SH-SY5Y (cell line): ENCODE measurements at regions not wholly inside any gene's neighbourhood (a gene's known extent, or its start where the extent isn't known, plus 50 kb on each side); places are given as distances from the start of the nearest gene placed in this dataset.

Experiments
- GATA2 ChIP-seq: IDR thresholded peaks from 2 replicates; pipeline ENCODE4 v1.6.1; 2011; ENCODE audit warnings: mild to moderate bottlenecking, low read depth, low read length
- GATA3 ChIP-seq: IDR thresholded peaks from 2 replicates; pipeline ENCODE4 v1.6.1; 2011; ENCODE audit warnings: low read depth, mild to moderate bottlenecking, low read length, moderate library complexity

- TF ChIP-seq GATA3 (no peak), GATA2 (no peak)
These were observed 119.4 kb upstream of the NRBF2 start for GRCh38 chr10:63013755-63014154.

- no peak for TF ChIP-seq GATA2
These were observed 120.5 kb upstream of the NRBF2 start for GRCh38 chr10:63012623-63013022.

- no peak for TF ChIP-seq GATA2
- no peak for TF ChIP-seq GATA3
These were observed 122.9 kb upstream of the NRBF2 start for GRCh38 chr10:63010203-63010602.

- TF ChIP-seq GATA3 (no peak), GATA2 (no peak)
These were observed 124.6 kb upstream of the NRBF2 start for GRCh38 chr10:63008491-63008890.

GRCh38 chr10:63007112-63007511 is 126.0 kb upstream of the NRBF2 start:
- TF ChIP-seq GATA3 (no peak), GATA2 (no peak)

GRCh38 chr10:63005246-63005645 is 127.9 kb upstream of the NRBF2 start:
- no peak for TF ChIP-seq GATA3
- TF ChIP-seq GATA2 = no peak

GRCh38 chr10:63003816-63004453 is 129.2 kb upstream of the NRBF2 start:
- TF ChIP-seq GATA3 = no peak
- TF ChIP-seq GATA2 = no peak

- TF ChIP-seq GATA2 (no peak), GATA3 (no peak)
These were observed 136.2 kb upstream of the NRBF2 start for GRCh38 chr10:62996925-62997324.

- TF ChIP-seq GATA3 (no peak), GATA2 (no peak)
These were observed 136.6 kb upstream of the NRBF2 start for GRCh38 chr10:62996516-62996915.

- TF ChIP-seq GATA2 = no peak
- TF ChIP-seq GATA3 = no peak
These were observed 140.0 kb upstream of the NRBF2 start for GRCh38 chr10:62993121-62993520.

GRCh38 chr10:62992145-62992721 is 140.9 kb upstream of the NRBF2 start:
- TF ChIP-seq GATA3 = no peak
- TF ChIP-seq GATA2 = no peak

GRCh38 chr10:62990126-62990525 is 143.0 kb upstream of the NRBF2 start:
- no peak for TF ChIP-seq GATA3
- TF ChIP-seq GATA2 = no peak

- TF ChIP-seq GATA3 (no peak), GATA2 (no peak)
These were observed 147.1 kb upstream of the NRBF2 start for GRCh38 chr10:62985807-62986600.

GRCh38 chr10:62981096-62981495 is 152.0 kb upstream of the NRBF2 start:
- TF ChIP-seq GATA2 (no peak), GATA3 (no peak)

GRCh38 chr10:62980687-62981086 is 152.4 kb upstream of the NRBF2 start:
- no peak for TF ChIP-seq GATA2
